HL-60 (cell line): ENCODE measurements at regions not wholly inside any gene's neighbourhood (a gene's known extent, or its start where the extent isn't known, plus 50 kb on each side); places are given as distances from the start of the nearest gene placed in this dataset.

Experiments used
- CTCF ChIP-seq: IDR thresholded peaks from one replicate; pipeline ENCODE4 v1.5.1; 2011; ENCODE audit warnings: low read length, control low read depth, inconsistent platforms; ENCODE audit not compliant: insufficient read depth
- GABPA ChIP-seq: IDR thresholded peaks from 2 replicates; pipeline ENCODE4 v1.6.1; 2012; ENCODE audit warnings: low read depth
- POLR2AphosphoS5 ChIP-seq: IDR thresholded peaks from 2 replicates; pipeline ENCODE4 v1.6.1; 2012; ENCODE audit warnings: low read depth
- REST ChIP-seq: IDR thresholded peaks from 2 replicates; pipeline ENCODE4 v1.6.1; 2012; ENCODE audit warnings: low read depth; ENCODE audit not compliant: insufficient replicate concordance

GRCh38 chr3:115287198-115287597 is 140.1 kb upstream of the ZBTB20 start:
- TF ChIP-seq CTCF (no peak), POLR2AphosphoS5 (no peak), GABPA (no peak), REST (no peak)
